Ovary (tissue), 3 donors: ENCODE measurements at regions not wholly inside any gene's neighbourhood (a gene's known extent, or its start where the extent isn't known, plus 50 kb on each side); places are given as distances from the start of the nearest gene placed in this dataset.

Experiments used
- EP300 ChIP-seq: sonication (generic); formaldehyde crosslinking; IDR thresholded peaks from one replicate; pipeline ENCODE4 v1.6.1; 2017; ENCODE audit warnings: antibody characterized with exemption
- TF ChIP-seq, protein P1 (sequence below), 3 donors: fragments of 450-650 bp in 2 of 3; fragments of 200-600 bp in 1 of 3; IDR thresholded peaks; one replicate each; pipeline versions ENCODE4 v1.5.1 to v1.8.0; 2016 to 2022; ENCODE audit warnings: antibody characterized with exemption in 3 of 3, mild to moderate bottlenecking in 1 of 3
- donor health status: DM: no; HTN: no; CAD: no.

DNA sequence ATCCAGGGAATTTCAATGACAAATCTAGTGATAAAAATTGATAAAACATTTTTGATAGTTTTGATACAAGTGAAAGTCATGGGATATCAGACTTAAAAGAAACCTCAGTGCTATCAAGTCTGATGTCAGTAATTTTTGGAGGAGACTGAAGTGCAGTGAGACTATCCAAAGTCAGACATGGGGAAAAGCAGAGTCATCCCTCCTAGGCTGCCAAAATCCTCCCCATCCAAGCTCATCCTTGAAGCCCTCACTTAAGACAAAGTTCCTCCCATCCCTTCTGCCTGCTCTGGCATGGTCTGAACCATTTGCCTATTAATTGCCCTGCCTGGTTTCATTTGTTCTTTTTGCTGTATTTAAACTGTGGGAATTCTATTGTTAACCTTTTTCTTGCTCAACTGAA is 456.9 kb upstream of the UBE2E2 start:
- TF ChIP-seq, protein P1, sequence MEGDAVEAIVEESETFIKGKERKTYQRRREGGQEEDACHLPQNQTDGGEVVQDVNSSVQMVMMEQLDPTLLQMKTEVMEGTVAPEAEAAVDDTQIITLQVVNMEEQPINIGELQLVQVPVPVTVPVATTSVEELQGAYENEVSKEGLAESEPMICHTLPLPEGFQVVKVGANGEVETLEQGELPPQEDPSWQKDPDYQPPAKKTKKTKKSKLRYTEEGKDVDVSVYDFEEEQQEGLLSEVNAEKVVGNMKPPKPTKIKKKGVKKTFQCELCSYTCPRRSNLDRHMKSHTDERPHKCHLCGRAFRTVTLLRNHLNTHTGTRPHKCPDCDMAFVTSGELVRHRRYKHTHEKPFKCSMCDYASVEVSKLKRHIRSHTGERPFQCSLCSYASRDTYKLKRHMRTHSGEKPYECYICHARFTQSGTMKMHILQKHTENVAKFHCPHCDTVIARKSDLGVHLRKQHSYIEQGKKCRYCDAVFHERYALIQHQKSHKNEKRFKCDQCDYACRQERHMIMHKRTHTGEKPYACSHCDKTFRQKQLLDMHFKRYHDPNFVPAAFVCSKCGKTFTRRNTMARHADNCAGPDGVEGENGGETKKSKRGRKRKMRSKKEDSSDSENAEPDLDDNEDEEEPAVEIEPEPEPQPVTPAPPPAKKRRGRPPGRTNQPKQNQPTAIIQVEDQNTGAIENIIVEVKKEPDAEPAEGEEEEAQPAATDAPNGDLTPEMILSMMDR (IDR thresholded peaks at IDR 0.05) = no peak
- TF ChIP-seq EP300 = no peak
